WTC11 (cell line): ENCODE measurements at regions not wholly inside any gene's neighbourhood (a gene's known extent, or its start where the extent isn't known, plus 50 kb on each side); places are given as distances from the start of the nearest gene placed in this dataset.

Experiments used
- ATAC-seq: fragments of 200-7000 bp; cut with Tn5 transposase; 2 replicates; pipeline ENCODE4 v1.10.0; 2021; ENCODE audit warnings: mild to moderate bottlenecking, moderate library complexity
- CTCF ChIA-PET: fragments of 300-600 bp; sonication (Branson Sonifier 250); formaldehyde crosslinking; loops from one replicate; lab custom pipeline; 2021; ENCODE audit warnings: antibody characterized with exemption; lab: Charles Lee
- POLR2A ChIA-PET: fragments of 350-600 bp; sonication (Branson Sonifier 250); formaldehyde crosslinking; loops from one replicate; lab custom pipeline; 2021; ENCODE audit warnings: antibody characterized with exemption; lab: Charles Lee
- DNase-seq: peaks from one replicate; pipeline ENCODE4 v3.0.0; 2021; ENCODE audit warnings: low spot score
- H3K27ac Mint-ChIP-seq: 2 replicates; pipeline ENCODE4 v1.8.0; 2021; ENCODE audit warnings: mixed read lengths
- H3K27me3 Mint-ChIP-seq: 2 replicates; pipeline ENCODE4 v1.8.0; 2021; ENCODE audit warnings: low read depth, mild to moderate bottlenecking, moderate library complexity, mixed read lengths
- H3K36me3 Mint-ChIP-seq: 2 replicates; pipeline ENCODE4 v1.8.0; 2021; ENCODE audit warnings: mixed read lengths
- H3K4me1 Mint-ChIP-seq: 2 replicates; pipeline ENCODE4 v1.8.0; 2022; ENCODE audit warnings: mixed read lengths
- H3K4me3 Mint-ChIP-seq: 2 replicates; pipeline ENCODE4 v1.8.0; 2021; ENCODE audit warnings: mild to moderate bottlenecking, moderate library complexity, mixed read lengths
- H3K9me3 Mint-ChIP-seq: 2 replicates; pipeline ENCODE4 v1.8.0; 2021; ENCODE audit warnings: mixed read lengths
- ATF1 ChIP-seq: sonication (generic); formaldehyde crosslinking; IDR thresholded peaks from 2 replicates; pipeline ENCODE4 v1.8.1; 2023; ENCODE audit warnings: mild to moderate bottlenecking, moderate library complexity, missing genetic modification reagents
- CREB1 ChIP-seq: sonication (generic); formaldehyde crosslinking; IDR thresholded peaks from 2 replicates; pipeline ENCODE4 v1.8.0; 2023; ENCODE audit warnings: mild to moderate bottlenecking, missing genetic modification reagents
- ERG ChIP-seq: fragments of 250-450 bp; sonication (Bioruptor Pico); IDR thresholded peaks from 2 replicates; pipeline ENCODE4 v1.8.0; 2021; ENCODE audit warnings: mild to moderate bottlenecking
- ESRRA ChIP-seq: sonication (generic); formaldehyde crosslinking; IDR thresholded peaks from 2 replicates; pipeline ENCODE4 v1.8.1; 2022; ENCODE audit warnings: mild to moderate bottlenecking, missing genetic modification reagents, borderline replicate concordance
- FOXJ3 ChIP-seq: sonication (generic); formaldehyde crosslinking; IDR thresholded peaks from 2 replicates; pipeline ENCODE4 v1.9.0; 2021; ENCODE audit warnings: missing genetic modification reagents, mild to moderate bottlenecking, borderline replicate concordance
- HMGA2 ChIP-seq: fragments of 250-450 bp; sonication (Bioruptor Pico); IDR thresholded peaks from 2 replicates; pipeline ENCODE4 v1.4.0; 2021; ENCODE audit warnings: mild to moderate bottlenecking, moderate library complexity
- JAZF1 ChIP-seq: fragments of 250-450 bp; sonication (Bioruptor Pico); IDR thresholded peaks from 2 replicates; pipeline ENCODE4 v1.9.0; 2021; ENCODE audit warnings: moderate library complexity, mild to moderate bottlenecking, inconsistent platforms
- NFYB ChIP-seq: sonication (generic); formaldehyde crosslinking; conservative IDR thresholded peaks from 2 replicates; pipeline ENCODE4 v1.8.0; 2022; ENCODE audit warnings: low read depth, missing genetic modification reagents
- NR2C2 ChIP-seq: sonication (generic); formaldehyde crosslinking; IDR thresholded peaks from 2 replicates; pipeline ENCODE4 v1.8.0; 2022; ENCODE audit warnings: mild to moderate bottlenecking, missing genetic modification reagents
- NR3C1 ChIP-seq: sonication (generic); formaldehyde crosslinking; conservative IDR thresholded peaks from 2 replicates; pipeline ENCODE4 v1.8.1; 2023; ENCODE audit warnings: low read depth, mild to moderate bottlenecking, missing genetic modification reagents
- RELA ChIP-seq: sonication (generic); formaldehyde crosslinking; IDR thresholded peaks from 2 replicates; pipeline ENCODE4 v1.8.1; 2022; ENCODE audit warnings: missing genetic modification reagents, mild to moderate bottlenecking, borderline replicate concordance
- TEAD1 ChIP-seq: sonication (generic); formaldehyde crosslinking; IDR thresholded peaks from 2 replicates; pipeline ENCODE4 v1.8.0; 2022; ENCODE audit warnings: mild to moderate bottlenecking, missing genetic modification reagents
- TEAD4 ChIP-seq: sonication (generic); formaldehyde crosslinking; IDR thresholded peaks from 2 replicates; pipeline ENCODE4 v1.8.0; 2022; ENCODE audit warnings: mild to moderate bottlenecking, missing genetic modification reagents
- TP53 ChIP-seq: sonication (generic); formaldehyde crosslinking; IDR thresholded peaks from 2 replicates; pipeline ENCODE4 v1.8.1; 2023; ENCODE audit warnings: mild to moderate bottlenecking, missing genetic modification reagents
- ZBTB21 ChIP-seq: sonication (generic); formaldehyde crosslinking; IDR thresholded peaks from 2 replicates; pipeline ENCODE4 v1.8.1; 2023; ENCODE audit warnings: mild to moderate bottlenecking, missing genetic modification reagents, borderline replicate concordance
- ZNF263 ChIP-seq: sonication (generic); formaldehyde crosslinking; IDR thresholded peaks from 2 replicates; pipeline ENCODE4 v1.8.1; 2022; ENCODE audit warnings: low read depth, mild to moderate bottlenecking, moderate library complexity, missing genetic modification reagents
- ZNF416 ChIP-seq: fragments of 250-450 bp; sonication (Bioruptor Pico); IDR thresholded peaks from 2 replicates; pipeline ENCODE4 v1.9.0; 2021; ENCODE audit warnings: mild to moderate bottlenecking, inconsistent platforms
- TF ChIP-seq, protein P1 (sequence below): sonication (generic); formaldehyde crosslinking; IDR thresholded peaks from 2 replicates; pipeline ENCODE4 v1.8.0; 2023; ENCODE audit warnings: missing genetic modification reagents, mild to moderate bottlenecking, borderline replicate concordance
- TF ChIP-seq, protein P2 (sequence below): sonication (generic); formaldehyde crosslinking; IDR thresholded peaks from 2 replicates; pipeline ENCODE4 v1.8.1; 2022; ENCODE audit warnings: mild to moderate bottlenecking, moderate library complexity, missing genetic modification reagents
- TF ChIP-seq, protein P3 (sequence below): sonication (generic); formaldehyde crosslinking; IDR thresholded peaks from 2 replicates; pipeline ENCODE4 v1.8.0; 2022; ENCODE audit warnings: missing genetic modification reagents

- CTCF ChIA-PET = no interaction called here
- TF ChIP-seq NR3C1 (CRISPR knock-in tag) (no peak), CREB1 (CRISPR knock-in tag) (no peak)
- Mint-ChIP-seq H3K9me3 (peaks cover 24% of the 10 kb centered on the region), H3K27ac (no peak overlapping the region), H3K4me1 (no peaks in the 10 kb centered on the region), H3K27me3 (no peaks in the 10 kb centered on the region; the same call in 1 of the 2 replicates), H3K4me3 (no peak overlapping the region), H3K36me3 (peaks cover 3% of the 10 kb centered on the region)
- ATAC-seq (no peak), DNase-seq (no peak)
- POLR2A ChIA-PET = no interaction called here
Observed at GRCh38 chr9:24413651-24414050, 132.0 kb downstream of the IZUMO3 start.

DNA sequence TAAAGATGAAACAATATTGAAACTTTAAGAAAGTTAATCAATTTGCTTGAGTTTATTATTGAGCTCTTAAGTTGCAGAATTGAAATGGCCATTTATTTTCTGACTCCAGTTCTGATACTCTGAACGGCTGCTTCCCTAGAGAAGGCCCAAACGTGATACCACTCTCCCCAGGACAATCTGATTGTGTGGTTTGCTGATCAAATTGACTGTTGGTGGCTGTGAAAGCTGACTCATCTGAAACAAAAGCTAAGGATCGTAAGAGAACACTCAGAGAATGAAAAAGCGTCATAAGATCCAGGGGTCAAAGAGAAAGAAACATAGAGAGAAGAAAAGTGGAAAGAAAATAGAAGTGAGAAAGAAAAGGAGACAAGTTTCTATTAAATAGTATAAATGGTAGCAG is 147.2 kb downstream of the IZUMO3 start:
- Mint-ChIP-seq H3K4me1 (no peaks in the 10 kb centered on the region), H3K9me3 (peaks cover 13% of the 10 kb centered on the region), H3K27ac (no peak overlapping the region), H3K27me3 (no peaks in the 10 kb centered on the region), H3K4me3 (no peak overlapping the region), H3K36me3 (peaks cover 6% of the 10 kb centered on the region; the same call in 1 of the 2 replicates)
- CTCF ChIA-PET = no interaction called here
- ATAC-seq (no peak), DNase-seq (no peak)
- POLR2A ChIA-PET = no interaction called here
- no peak for TF ChIP-seq ZBTB21 (CRISPR knock-in tag)
- TF ChIP-seq ATF1 (CRISPR knock-in tag) = no peak
- no peak for TF ChIP-seq TEAD4
- no peak for TF ChIP-seq HMGA2 (CRISPR knock-in tag)
- TF ChIP-seq ESRRA (CRISPR knock-in tag) = no peak

GRCh38 chr9:24391095-24391494 is 154.6 kb downstream of the IZUMO3 start:
- ChIA-PET CTCF (no interaction called here), POLR2A (no interaction called here)
- H3K27me3 Mint-ChIP-seq = no peaks in the 10 kb centered on the region
- DNase-seq (no peak), ATAC-seq (peak; percentile 56)
- no peaks in the 10 kb centered on the region for H3K36me3 Mint-ChIP-seq
- H3K4me1 Mint-ChIP-seq = 0 out of 2 replicates have a peak, but pooled peaks cover 4% of the 10 kb centered on the region
- no peak overlapping the region for H3K4me3 Mint-ChIP-seq
- TF ChIP-seq NR2C2 (CRISPR knock-in tag) (no peak), RELA (no peak), HMGA2 (CRISPR knock-in tag) (no peak), TEAD1 (no peak), JAZF1 (CRISPR knock-in tag) (no peak), NFYB (CRISPR knock-in tag) (no peak), ZNF263 (CRISPR knock-in tag) (no peak), FOXJ3 (CRISPR knock-in tag) (no peak)
- TF ChIP-seq, protein P1, sequence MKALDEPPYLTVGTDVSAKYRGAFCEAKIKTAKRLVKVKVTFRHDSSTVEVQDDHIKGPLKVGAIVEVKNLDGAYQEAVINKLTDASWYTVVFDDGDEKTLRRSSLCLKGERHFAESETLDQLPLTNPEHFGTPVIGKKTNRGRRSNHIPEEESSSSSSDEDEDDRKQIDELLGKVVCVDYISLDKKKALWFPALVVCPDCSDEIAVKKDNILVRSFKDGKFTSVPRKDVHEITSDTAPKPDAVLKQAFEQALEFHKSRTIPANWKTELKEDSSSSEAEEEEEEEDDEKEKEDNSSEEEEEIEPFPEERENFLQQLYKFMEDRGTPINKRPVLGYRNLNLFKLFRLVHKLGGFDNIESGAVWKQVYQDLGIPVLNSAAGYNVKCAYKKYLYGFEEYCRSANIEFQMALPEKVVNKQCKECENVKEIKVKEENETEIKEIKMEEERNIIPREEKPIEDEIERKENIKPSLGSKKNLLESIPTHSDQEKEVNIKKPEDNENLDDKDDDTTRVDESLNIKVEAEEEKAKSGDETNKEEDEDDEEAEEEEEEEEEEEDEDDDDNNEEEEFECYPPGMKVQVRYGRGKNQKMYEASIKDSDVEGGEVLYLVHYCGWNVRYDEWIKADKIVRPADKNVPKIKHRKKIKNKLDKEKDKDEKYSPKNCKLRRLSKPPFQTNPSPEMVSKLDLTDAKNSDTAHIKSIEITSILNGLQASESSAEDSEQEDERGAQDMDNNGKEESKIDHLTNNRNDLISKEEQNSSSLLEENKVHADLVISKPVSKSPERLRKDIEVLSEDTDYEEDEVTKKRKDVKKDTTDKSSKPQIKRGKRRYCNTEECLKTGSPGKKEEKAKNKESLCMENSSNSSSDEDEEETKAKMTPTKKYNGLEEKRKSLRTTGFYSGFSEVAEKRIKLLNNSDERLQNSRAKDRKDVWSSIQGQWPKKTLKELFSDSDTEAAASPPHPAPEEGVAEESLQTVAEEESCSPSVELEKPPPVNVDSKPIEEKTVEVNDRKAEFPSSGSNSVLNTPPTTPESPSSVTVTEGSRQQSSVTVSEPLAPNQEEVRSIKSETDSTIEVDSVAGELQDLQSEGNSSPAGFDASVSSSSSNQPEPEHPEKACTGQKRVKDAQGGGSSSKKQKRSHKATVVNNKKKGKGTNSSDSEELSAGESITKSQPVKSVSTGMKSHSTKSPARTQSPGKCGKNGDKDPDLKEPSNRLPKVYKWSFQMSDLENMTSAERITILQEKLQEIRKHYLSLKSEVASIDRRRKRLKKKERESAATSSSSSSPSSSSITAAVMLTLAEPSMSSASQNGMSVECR (CRISPR knock-in tag) = no peak
- no peak overlapping the region for H3K27ac Mint-ChIP-seq
- H3K9me3 Mint-ChIP-seq = peaks cover 9% of the 10 kb centered on the region

DNA sequence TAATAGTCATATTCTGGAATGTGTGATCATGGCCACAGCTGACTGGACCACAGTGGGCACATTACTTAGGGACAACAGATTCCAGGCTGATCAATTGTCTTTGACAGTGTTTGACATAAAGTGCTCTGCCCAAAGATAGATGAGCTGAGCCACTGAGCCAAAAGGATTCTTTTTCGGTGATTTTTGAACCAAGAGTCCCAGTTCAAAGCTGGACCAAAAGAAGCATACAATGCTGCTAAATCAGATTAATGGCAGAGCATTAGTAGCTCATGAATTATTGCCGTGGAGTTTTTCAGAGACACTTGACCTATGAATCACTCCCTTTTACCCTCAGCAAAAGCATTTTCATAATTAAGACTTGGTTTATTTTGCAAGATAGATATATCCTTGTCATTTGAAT is 160.6 kb downstream of the IZUMO3 start:
- ChIA-PET POLR2A (no interaction called here), CTCF (interaction anchor here (1.1 kb wide), 1 partner anchor 43 kb away, joined by 3 read pairs; no protein-coding TSS in a partner anchor)
- Mint-ChIP-seq H3K27ac (no peak overlapping the region), H3K36me3 (peaks cover 4% of the 10 kb centered on the region; the same call in 1 of the 2 replicates), H3K4me1 (peaks cover 16% of the 10 kb centered on the region), H3K27me3 (no peaks in the 10 kb centered on the region), H3K4me3 (no peak overlapping the region), H3K9me3 (peaks cover 13% of the 10 kb centered on the region)
- no peak for DNase-seq
- no peak for ATAC-seq
- TF ChIP-seq ZNF416 (CRISPR knock-in tag) = no peak
- no peak for TF ChIP-seq ERG (CRISPR knock-in tag)
- TF ChIP-seq, protein P2, sequence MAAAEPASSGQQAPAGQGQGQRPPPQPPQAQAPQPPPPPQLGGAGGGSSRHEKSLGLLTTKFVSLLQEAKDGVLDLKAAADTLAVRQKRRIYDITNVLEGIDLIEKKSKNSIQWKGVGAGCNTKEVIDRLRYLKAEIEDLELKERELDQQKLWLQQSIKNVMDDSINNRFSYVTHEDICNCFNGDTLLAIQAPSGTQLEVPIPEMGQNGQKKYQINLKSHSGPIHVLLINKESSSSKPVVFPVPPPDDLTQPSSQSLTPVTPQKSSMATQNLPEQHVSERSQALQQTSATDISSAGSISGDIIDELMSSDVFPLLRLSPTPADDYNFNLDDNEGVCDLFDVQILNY = no peak
- no peak for TF ChIP-seq TP53 (CRISPR knock-in tag)
- TF ChIP-seq, protein P3, sequence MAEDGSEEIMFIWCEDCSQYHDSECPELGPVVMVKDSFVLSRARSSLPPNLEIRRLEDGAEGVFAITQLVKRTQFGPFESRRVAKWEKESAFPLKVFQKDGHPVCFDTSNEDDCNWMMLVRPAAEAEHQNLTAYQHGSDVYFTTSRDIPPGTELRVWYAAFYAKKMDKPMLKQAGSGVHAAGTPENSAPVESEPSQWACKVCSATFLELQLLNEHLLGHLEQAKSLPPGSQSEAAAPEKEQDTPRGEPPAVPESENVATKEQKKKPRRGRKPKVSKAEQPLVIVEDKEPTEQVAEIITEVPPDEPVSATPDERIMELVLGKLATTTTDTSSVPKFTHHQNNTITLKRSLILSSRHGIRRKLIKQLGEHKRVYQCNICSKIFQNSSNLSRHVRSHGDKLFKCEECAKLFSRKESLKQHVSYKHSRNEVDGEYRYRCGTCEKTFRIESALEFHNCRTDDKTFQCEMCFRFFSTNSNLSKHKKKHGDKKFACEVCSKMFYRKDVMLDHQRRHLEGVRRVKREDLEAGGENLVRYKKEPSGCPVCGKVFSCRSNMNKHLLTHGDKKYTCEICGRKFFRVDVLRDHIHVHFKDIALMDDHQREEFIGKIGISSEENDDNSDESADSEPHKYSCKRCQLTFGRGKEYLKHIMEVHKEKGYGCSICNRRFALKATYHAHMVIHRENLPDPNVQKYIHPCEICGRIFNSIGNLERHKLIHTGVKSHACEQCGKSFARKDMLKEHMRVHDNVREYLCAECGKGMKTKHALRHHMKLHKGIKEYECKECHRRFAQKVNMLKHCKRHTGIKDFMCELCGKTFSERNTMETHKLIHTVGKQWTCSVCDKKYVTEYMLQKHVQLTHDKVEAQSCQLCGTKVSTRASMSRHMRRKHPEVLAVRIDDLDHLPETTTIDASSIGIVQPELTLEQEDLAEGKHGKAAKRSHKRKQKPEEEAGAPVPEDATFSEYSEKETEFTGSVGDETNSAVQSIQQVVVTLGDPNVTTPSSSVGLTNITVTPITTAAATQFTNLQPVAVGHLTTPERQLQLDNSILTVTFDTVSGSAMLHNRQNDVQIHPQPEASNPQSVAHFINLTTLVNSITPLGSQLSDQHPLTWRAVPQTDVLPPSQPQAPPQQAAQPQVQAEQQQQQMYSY (CRISPR knock-in tag) = no peak
- no peak for TF ChIP-seq CREB1 (CRISPR knock-in tag)
